Mesothelial cell of epicardium (in vitro differentiated cells): ENCODE measurements at regions not wholly inside any gene's neighbourhood (a gene's known extent, or its start where the extent isn't known, plus 50 kb on each side); places are given as distances from the start of the nearest gene placed in this dataset.

Experiments used
- DNase-seq, 2 experiments: peaks; one replicate each; pipeline ENCODE4 v3.0.0; 2021; ENCODE audit warnings: low spot score in 2 of 2; ENCODE audit not compliant: unreplicated experiment in 2 of 2
- H3K27ac Mint-ChIP-seq: 2 replicates; pipeline ENCODE4 v1.8.0; 2021; ENCODE audit warnings: mixed read lengths
- H3K27me3 Mint-ChIP-seq: 2 replicates; pipeline ENCODE4 v1.8.0; 2021; ENCODE audit warnings: low read depth, mixed read lengths
- H3K36me3 Mint-ChIP-seq: 2 replicates; pipeline ENCODE4 v1.8.0; 2021; ENCODE audit warnings: mixed read lengths
- H3K4me1 Mint-ChIP-seq: 2 replicates; pipeline ENCODE4 v1.8.0; 2021; ENCODE audit warnings: mixed read lengths
- H3K4me3 Mint-ChIP-seq: 2 replicates; pipeline ENCODE4 v1.8.0; 2021; ENCODE audit warnings: mild to moderate bottlenecking, moderate library complexity, mixed read lengths
- H3K9me3 Mint-ChIP-seq: 2 replicates; pipeline ENCODE4 v1.8.0; 2021; ENCODE audit warnings: mixed read lengths
- CTCF ChIP-seq: fragments of 200-600 bp; sonication (generic); IDR thresholded peaks from one replicate; pipeline ENCODE4 v1.5.0; 2021; ENCODE audit warnings: antibody characterized with exemption; ENCODE audit not compliant: unreplicated experiment

GRCh38 chr15:91622711-91623342 lies 230.7 kb upstream of the SLCO3A1 start:
- Mint-ChIP-seq H3K9me3 (peaks cover 10% of the 10 kb centered on the region), H3K4me3 (no peak overlapping the region), H3K27ac (no peak overlapping the region), H3K4me1 (peaks cover 51% of the 10 kb centered on the region), H3K27me3 (peaks cover 16% of the 10 kb centered on the region), H3K36me3 (no peaks in the 10 kb centered on the region)
- no peak for TF ChIP-seq CTCF
- no peak for DNase-seq

GRCh38 chr15:91624353-91624968 lies 229.0 kb upstream of the SLCO3A1 start:
- DNase-seq = no peak
- peaks cover 14% of the 10 kb centered on the region for H3K27me3 Mint-ChIP-seq
- no peak overlapping the region for H3K27ac Mint-ChIP-seq
- H3K4me1 Mint-ChIP-seq = peaks cover 56% of the 10 kb centered on the region
- no peak for TF ChIP-seq CTCF
- no peaks in the 10 kb centered on the region for H3K36me3 Mint-ChIP-seq
- H3K4me3 Mint-ChIP-seq = no peak overlapping the region
- H3K9me3 Mint-ChIP-seq = no peaks in the 10 kb centered on the region

GRCh38 chr15:91625506-91625905 lies 228.0 kb upstream of the SLCO3A1 start:
- Mint-ChIP-seq H3K9me3 (no peaks in the 10 kb centered on the region), H3K4me3 (no peak overlapping the region), H3K27me3 (peaks cover 11% of the 10 kb centered on the region), H3K4me1 (peaks cover 47% of the 10 kb centered on the region), H3K36me3 (no peaks in the 10 kb centered on the region), H3K27ac (no peak overlapping the region)
- TF ChIP-seq CTCF = no peak
- DNase-seq = no peak

GRCh38 chr15:91627473-91628278 lies 225.8 kb upstream of the SLCO3A1 start:
- peaks cover 2% of the 10 kb centered on the region for H3K27me3 Mint-ChIP-seq
- H3K4me3 Mint-ChIP-seq = no peak overlapping the region
- TF ChIP-seq CTCF = no peak
- no peak for DNase-seq
- H3K27ac Mint-ChIP-seq = peak overlapping the region; percentile 7
- H3K4me1 Mint-ChIP-seq = peaks cover 26% of the 10 kb centered on the region
- no peaks in the 10 kb centered on the region for H3K9me3 Mint-ChIP-seq
- H3K36me3 Mint-ChIP-seq = no peaks in the 10 kb centered on the region

GRCh38 chr15:91630090-91630489 lies 223.4 kb upstream of the SLCO3A1 start:
- Mint-ChIP-seq H3K36me3 (no peaks in the 10 kb centered on the region), H3K4me1 (peaks cover 25% of the 10 kb centered on the region), H3K4me3 (no peak overlapping the region), H3K27me3 (no peaks in the 10 kb centered on the region), H3K9me3 (no peaks in the 10 kb centered on the region), H3K27ac (no peak overlapping the region)
- DNase-seq = no peak
- no peak for TF ChIP-seq CTCF
